GM19043 (cell line): ENCODE measurements at regions not wholly inside any gene's neighbourhood (a gene's known extent, or its start where the extent isn't known, plus 50 kb on each side); places are given as distances from the start of the nearest gene placed in this dataset.
"Not testable (repeated sequence)": the region's sequence is repeated elsewhere in the genome, so short reads cannot be mapped to it uniquely, and the experiment has no call there.

Experiments used
- ATAC-seq: cut with Tn5 transposase; IDR thresholded peaks from one replicate; pipeline ENCODE4 v1.9.1; 2021; ENCODE audit warnings: low read depth; ENCODE audit not compliant: unreplicated experiment

DNA sequence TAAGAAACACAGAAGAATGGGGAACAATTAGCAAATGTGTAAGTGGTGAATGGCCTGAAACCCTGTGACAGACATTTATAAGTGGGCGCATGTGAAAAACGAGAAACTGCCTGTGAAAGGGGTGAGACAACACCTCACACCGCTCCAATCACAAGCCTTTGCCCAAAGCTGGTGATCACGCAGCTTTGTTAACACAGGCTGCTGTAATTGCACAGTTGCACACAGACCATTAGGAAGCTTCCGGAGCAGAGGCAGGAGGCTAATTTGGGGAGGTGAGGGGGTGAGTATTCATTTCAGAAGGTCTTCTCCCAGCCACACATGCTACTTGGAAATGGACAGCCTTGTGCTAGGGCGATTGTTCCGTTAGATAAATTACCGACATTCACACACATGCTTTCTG, 294.0 kb downstream of the MED10 start:
- no peak for ATAC-seq

DNA sequence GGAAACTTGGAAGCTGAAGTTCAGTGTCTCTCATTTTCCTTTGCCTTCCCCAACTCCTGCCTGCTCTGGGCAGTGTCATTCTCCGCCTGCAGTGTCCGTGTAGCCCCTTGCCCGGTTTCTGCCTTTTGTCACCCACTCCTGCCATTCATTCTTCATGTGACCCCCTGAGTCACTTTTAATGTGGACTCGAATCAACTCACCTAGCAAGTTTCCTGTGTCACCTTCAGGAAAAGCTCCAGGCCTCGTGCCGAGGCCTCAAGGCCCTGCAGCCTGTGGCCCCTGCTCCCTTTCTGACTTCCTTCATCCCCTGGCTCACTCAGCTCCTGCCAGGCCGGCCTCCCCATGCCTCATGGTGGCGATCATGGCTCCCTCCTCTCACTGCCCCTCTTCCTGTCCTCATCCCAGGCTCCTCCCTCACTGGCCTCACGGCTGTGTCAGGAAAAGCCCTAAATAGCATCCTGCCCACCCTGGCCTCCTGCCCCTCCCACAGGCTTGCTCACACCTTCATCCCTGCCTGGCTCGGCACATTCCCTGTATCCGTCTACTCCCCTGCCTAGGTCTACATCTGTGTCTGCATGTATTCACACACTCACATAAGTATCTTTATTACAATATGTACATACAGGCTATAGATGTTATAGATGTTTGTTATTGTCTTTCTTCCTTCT, 294.9 kb downstream of the MED10 start:
- no peak for ATAC-seq

DNA sequence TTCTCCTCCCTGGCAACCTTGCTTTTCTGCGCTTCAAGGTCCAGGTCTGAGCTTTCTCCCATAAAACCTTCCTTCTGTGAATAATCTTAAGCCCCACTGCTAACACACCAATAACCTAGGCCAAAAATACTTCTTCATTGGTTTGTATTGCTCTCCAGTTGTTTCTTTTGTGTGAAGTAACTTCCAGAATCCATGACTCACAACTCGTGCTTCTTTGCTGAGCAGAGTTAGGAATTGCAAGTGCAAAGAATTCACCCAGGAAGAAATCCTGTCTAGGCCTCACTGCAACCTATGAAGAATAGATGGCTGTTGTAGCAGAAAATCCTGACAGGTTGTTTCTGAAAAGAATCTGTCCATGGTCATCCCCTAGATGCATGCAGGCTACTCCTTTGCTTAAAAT, 295.7 kb downstream of the MED10 start:
- ATAC-seq: no peak

DNA sequence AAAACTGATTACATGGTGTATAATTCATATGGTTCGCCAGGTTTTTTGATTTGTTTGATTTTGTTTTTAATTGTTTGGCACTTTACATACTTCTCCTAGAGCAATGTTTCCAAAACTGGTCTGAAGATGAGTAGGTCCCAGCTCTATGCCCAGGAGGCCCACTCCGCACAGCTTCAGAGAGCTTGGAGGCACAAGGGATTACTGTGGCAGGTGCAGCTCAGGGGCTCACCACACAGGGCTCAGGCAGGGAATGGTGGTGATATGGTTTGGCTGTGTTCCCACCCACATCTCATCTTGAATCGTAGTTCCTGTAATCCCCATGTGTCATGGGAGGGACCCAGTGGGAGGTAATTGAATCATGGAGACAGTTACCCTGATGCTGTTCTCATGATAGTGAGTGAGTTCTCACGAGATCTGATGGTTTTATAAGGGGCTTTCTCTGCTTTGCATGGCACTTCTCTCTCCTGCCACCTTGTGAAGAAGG, 296.6 kb downstream of the MED10 start:
- ATAC-seq: no peak

DNA sequence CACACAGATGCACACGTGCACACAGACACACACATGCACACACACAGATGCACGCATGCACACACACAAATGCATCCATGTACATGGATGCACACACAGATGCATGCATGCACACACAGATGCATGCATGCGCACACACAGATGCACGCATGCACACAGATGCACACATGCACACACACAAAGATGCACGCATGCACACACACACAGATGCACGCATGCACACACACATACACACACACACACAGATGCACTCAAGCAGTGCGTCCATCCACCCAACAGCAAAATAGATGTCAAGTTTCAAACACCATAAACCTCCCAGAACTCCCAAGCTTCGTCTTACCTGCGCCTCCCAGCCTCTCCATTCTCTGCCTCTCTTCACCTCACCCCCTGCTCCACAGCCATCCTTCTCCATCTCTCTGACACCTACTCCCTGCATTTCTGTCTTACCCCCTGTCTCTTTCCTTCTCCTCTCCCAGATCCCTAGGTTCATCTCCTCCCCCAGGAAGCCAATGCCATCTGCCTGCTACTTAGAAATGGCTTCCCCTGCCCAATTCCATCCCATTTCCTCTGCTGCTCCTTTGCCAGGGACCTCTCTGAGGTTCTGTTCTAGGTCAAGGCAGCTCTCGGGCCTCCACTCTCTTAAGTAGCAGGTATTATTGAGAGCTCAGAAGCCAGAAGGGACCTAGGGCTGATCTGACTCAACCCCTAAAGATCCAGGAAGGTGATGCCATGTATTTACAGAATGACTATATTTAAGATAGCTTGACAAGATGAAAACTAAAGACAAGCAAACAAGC, 297.2 kb downstream of the MED10 start:
- no peak for ATAC-seq

DNA sequence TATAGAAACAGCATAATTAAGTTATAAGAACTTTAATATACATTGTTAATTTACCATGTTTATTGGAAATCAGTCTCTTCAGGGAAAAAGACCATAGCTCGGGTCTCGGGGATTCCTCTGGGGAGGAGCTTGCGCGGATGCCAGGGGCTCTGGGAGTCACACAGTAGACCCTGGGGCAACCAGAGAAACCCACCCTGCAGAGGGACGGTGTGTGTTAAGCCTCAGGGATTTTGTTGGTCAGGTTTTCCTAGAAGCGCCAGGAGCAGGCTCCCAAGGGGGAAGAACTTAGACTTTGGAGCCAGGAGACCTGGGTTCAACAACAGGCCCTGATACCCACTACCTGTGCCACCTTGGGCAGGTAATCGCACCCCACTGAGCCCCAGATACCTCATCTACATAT, 297.9 kb downstream of the MED10 start:
- ATAC-seq: no peak

DNA sequence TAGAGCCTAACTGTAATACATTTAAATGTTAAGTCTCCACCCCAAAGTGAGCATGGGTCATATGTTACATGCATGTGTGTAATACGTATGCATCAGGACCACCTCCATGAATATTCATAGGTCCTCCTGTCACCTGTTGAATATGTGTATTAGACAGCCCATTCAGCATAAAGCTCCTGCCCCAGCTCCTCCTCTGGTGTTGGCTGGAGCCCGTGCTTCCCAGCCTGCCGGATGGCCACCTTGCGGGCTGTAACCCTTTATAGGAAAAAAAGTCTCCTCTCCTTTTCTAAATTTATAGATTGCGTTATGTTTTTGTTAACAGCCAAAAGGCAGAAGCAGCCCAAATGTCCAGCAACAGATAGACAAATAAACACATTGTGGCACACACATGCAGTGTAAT, 299.5 kb downstream of the MED10 start:
- no peak for ATAC-seq

DNA sequence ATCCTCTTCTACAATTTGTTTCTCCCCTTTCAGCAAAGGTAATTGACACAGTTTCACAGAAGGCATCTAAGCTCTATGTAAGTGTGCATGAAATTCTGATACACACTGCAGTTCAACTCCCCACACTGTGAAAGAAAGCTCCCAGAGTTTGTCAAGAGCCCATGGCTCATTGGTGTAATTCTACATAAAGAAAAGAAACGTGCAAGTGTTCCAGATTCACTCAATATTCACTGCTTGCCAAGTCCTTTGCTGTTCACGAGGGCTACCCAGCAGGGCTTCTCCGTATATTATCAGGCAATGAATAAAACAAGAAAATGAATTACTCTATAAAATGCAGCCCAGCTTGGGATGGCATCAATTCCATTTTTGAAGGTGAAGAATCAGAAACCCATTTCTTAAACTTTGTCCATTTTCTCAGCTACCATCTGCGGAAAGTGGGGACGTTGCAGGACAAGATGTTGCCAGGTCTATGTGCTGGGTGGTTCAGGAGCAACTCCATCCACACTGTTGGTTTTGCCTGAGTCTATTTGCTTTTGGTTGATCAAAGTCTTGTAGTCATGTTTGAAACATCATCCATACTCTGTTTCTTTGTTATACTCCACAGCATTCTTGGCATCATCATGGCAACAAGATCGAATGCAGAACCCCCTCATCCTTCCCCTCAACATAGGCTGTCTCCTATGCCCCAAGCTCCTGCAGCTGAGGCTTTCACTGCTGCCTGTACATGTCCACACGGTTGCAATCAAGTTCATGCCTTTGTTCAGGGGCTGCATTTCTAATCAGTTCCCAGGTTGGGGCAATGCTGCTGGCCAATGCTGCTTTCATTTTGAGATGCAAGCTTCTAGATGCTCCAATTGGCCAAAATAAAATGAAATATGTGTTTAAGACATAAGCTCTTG, 301.8 kb downstream of the MED10 start:
- no peak for ATAC-seq

DNA sequence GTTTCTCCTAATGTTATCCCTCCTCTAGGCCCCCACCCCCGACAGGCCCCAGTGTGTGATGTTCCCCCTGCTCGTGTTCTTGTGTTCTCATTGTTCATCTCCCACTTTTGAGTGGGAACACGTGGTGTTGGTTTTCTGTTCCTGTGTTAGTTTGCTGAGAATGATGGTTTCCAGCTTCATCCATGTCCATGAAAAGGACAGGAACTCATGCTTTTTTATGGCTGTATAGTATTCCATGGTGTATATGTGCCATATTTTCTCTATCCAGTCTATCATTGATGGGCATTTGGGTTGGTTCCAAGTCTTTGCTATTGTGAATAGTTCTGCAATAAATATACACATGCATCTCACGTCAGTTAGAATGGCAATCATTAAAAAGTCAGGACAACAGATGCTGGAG, 305.9 kb downstream of the MED10 start:
- not testable (repeated sequence) for ATAC-seq

DNA sequence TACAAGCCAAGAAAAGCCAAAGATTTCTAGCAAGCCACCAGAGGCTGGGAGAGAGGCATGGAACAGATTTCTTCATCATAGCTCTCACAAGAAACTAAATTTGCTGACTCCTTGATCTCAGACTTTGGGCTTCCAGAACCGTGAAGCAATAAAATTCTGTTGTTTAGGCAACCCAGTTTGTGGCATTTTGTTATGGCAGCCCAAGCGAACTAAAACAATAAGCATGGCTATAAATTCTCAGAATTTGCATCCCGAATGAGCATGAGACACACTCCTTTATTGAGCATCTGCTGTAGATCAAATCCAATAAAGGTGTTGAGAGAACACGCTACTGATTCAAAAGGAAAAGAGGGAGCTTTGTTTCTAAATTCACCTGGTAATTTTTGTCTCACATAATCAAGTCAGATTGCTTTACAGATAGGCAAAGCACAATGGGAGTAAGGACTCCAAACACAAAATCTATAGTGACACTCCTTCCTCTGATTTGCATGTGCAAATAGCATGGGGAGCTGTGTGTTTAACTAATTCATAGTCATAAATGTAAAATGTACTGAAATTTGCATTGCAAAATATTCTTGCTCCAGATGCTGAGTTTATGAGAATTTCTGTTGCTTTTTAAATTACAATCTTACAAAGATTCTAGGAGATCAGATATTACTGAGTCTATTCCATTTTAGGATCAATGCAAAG, 308.7 kb downstream of the MED10 start:
- no peak for ATAC-seq

DNA sequence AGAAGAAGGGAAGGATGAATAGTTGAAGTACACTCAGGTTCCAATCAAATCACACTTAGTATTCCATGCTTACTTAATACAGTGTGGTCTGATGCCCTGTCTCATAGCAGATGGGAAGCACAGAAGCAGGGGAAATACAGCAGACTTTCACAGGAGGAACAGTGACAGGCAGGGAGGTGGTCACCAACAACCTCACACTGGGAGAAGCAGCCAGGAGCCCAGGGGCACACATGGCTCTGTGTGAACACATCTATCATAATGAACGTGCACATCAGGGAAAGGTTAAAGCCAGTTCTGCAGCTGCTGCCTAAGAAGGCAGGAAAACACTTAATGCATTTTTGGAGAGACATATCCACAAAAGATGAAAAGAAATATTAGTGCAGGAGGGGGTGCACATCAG, 312.3 kb downstream of the MED10 start:
- no peak for ATAC-seq

DNA sequence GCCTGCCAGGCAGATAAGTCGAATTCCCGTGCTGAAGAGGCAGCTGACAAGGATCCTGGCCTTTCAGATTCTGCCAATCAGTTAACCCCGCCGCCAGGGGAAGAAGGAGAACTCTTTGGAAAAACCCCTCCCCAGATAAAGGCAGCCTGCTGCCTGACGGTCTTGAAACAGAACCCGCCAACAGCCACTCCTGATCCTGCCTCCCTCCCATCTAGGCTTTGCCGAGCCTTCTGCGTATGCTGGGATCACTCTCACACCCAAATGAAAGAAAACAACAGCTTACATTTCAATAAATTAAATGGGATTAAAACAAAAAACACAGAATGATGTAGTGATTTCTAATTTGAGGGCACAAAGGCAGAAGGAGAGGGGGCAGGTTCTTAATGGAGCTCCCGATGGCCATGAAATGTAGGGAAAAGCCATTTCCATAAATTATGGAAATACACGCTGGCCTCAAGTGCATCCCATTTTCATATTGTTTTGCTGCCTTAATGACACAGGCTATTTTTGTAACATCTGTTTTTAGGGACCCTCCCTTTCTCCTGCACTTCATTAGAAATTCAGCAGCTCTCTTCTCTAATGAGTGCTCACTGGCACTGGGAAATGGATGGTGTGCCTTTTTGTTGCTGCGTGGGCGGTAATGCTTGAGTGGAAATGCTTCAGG, 319.1 kb downstream of the MED10 start:
- ATAC-seq: no peak

DNA sequence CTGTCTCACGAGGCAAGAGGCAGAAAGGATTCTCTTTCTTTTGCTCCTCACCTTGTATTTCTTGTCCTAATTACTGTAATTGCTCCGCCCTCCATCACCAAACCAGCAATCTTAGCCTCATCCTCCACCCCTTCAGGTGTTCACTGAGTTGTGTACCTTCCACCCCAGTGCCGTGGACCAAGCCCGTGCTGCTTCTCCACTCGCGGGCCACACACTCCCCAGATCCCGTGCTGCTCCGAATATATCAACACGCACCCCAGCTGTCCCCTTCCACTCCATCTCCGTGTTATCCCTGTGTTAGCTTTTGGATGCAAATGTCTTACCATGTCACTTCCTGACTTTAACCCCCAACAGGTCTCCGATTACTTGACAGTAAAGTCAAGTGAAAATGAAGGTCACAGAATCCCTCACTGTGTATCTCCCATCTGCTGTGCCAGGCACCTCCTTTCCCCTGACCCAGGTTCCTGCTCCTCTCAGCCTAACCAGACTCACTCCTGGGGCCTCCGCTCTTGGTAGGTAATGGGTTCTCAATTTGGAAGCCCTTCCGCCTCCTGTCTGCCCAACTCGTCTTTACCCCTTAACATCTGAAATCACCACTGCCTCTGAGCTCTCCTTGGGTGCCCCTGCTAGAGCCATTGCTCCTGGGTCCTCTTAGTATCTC, 320.2 kb downstream of the MED10 start:
- no peak for ATAC-seq

DNA sequence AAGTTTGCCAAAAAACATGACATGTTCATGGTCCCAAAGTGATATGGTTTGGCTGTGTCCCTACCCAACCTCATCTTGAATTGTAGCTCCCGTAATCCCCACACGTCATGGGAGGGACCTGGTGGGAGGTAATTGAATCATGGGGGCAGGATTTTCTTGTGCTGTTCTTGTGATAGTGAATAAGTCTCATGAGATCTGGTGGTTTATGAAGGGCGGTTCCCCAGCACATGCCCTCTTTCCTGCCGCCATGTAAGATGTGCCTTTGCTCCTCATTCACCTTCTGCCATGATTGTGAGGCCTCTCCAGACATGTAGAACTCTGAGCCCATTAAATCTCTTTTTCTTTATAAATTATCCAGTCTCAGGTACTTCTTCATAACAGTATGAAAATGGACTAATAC, 322.1 kb downstream of the MED10 start:
- ATAC-seq: no peak

DNA sequence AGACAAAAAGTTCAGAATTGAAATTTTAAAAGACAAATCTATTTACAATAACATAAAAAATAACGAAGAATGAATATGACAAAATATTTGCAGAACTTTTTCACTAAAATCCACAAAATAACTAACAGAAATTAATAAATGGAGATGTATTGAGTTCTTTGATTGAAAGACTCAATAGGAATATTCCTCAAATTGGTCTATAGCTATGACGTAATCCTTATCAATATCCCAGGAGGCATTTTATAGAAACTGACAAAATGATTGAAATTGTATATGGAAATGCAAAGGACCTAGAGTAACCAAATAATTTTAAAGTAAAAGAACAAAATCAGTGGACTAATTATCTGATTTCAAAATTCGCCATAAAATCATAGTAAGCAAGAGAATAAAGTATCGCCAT, 328.7 kb downstream of the MED10 start:
- ATAC-seq: no peak

DNA sequence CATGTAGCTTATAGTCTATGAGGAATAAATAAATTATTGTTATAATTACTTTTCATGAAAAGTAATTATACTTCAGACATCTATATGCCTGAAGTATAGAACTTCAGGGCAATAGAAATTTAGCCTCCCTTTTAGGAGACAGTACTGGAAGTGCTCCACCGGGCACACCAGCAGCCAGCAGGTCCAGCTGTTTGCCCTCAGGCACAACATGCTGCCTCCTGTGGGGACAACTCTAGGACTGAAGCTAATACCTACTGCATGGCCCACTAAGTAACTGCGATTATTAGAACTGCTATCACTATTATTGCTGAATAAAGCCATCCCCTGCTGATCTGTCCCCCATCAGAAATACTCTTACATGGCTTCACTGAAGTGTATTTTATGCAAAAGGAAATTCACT, 329.6 kb downstream of the MED10 start:
- ATAC-seq: no peak

DNA sequence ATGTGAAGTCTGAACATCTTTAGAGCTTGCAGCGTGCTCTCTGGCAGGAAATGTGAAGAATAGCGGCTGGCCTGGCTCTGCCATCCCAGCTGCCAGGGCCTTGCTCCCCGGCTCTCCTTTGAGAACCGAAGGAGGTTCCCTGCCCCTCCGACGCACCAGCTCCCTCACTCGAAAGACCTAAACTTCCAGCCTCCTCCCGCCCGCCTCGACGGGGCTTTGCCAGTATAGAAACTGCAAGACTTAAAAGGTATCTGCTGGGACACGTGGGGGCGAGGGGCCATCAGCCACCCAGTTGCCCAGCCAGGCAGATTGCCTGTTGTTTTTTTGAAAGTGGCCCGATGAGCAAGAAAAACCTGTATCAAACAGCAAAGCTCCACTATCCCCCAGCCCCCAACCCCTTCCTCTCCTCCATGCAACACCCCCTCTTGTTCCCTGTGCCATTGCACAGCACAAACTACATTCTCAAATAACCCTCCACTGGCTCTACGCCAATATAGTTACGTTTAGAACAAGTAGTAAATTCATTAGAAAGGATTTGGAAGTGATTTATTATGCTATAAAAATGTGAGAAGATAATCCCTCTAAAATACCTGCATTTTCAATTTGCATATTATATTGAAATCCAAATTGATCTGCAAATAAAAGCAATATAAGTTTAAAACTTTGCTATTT, 331.9 kb downstream of the MED10 start:
- ATAC-seq: no peak

DNA sequence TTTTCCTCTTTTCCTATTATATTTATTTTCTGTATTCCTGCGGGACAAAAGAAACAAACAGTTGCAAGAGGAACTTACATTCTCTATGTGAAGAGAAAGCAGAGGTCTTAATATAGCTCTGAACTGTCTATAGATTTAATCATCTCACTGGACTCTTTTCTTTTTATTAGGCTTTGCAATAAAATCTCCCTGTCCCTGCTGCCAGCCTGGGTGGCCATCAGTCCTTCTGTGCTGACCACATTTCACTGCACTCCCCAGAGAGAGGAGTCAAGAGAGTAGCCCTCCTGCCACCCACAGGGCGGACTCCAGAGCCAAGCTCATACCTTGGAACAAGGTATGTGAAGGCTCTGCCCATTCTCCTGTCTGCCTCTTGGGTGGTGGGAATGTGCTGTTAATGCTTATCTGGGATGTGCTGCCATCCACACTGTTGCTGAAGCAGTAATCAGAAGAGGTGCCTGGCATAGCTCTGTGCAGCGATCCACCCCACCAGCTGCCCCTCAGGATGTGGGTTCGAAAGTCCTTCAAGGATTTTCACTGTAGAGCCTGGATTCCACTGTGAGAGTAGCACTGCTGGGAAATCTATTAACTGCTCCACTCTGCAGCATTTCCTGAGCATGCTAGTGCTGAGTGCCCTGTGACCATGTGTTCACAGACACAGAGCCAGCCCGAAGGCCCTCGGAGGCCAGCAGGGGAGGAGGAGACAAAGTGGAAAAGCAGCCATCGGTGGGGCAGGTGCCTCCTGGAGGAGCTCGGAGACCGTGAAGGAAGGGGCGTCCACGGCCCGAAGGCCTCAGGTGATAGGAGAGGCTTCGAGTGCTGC, 334.6 kb downstream of the MED10 start:
- ATAC-seq: no peak
